ENCODE measurements at regions not wholly inside any gene's neighbourhood (a gene's known extent, or its start where the extent isn't known, plus 50 kb on each side); places are given as distances from the start of the nearest gene placed in this dataset.

GRCh38 chr16:52817696-52818095, 235.0 kb downstream of the CHD9NB start:
- Histone ChIP-seq H3K9ac (ENCODE audit: extremely low read depth, low read length, poor library complexity, severe bottlenecking) (no peak overlapping the region), H3K4me3 (ENCODE audit: low read length) (no peak overlapping the region), H3K4me1 (ENCODE audit: control insufficient read depth, insufficient read depth, low read length) (no peaks in the 10 kb centered on the region), H3K36me3 (ENCODE audit: control insufficient read depth, insufficient read depth, low read length) (no peaks in the 10 kb centered on the region), H3K9me3 (ENCODE audit: control insufficient read depth, low read length) (no peaks in the 10 kb centered on the region), H3K27me3 (ENCODE audit: control insufficient read depth, insufficient read depth, low read length, poor library complexity, severe bottlenecking) (no peaks in the 10 kb centered on the region), H3K27ac (ENCODE audit: low read depth, low read length) (no peak overlapping the region)
- 71 to 79% methylated on average over 4 to 6 of the region's 6 CpGs for WGBS, 2 experiments (ENCODE audit: insufficient coverage in 1 of 2, insufficient read length in 1 of 2)
- Mint-ChIP-seq H3K4me1 (no peaks in the 10 kb centered on the region), H3K4me3 (no peak overlapping the region), H3K36me3 (ENCODE audit: low read depth) (no peaks in the 10 kb centered on the region), H3K27ac (no peak overlapping the region), H3K27me3 (ENCODE audit: insufficient read depth) (no peaks in the 10 kb centered on the region), H3K9me3 (peaks cover 3% of the 10 kb centered on the region)
- TF ChIP-seq, protein P1, sequence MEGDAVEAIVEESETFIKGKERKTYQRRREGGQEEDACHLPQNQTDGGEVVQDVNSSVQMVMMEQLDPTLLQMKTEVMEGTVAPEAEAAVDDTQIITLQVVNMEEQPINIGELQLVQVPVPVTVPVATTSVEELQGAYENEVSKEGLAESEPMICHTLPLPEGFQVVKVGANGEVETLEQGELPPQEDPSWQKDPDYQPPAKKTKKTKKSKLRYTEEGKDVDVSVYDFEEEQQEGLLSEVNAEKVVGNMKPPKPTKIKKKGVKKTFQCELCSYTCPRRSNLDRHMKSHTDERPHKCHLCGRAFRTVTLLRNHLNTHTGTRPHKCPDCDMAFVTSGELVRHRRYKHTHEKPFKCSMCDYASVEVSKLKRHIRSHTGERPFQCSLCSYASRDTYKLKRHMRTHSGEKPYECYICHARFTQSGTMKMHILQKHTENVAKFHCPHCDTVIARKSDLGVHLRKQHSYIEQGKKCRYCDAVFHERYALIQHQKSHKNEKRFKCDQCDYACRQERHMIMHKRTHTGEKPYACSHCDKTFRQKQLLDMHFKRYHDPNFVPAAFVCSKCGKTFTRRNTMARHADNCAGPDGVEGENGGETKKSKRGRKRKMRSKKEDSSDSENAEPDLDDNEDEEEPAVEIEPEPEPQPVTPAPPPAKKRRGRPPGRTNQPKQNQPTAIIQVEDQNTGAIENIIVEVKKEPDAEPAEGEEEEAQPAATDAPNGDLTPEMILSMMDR (conservative IDR thresholded peaks at IDR 0.05), result no peak
- DNase-seq, result no peak

DNA sequence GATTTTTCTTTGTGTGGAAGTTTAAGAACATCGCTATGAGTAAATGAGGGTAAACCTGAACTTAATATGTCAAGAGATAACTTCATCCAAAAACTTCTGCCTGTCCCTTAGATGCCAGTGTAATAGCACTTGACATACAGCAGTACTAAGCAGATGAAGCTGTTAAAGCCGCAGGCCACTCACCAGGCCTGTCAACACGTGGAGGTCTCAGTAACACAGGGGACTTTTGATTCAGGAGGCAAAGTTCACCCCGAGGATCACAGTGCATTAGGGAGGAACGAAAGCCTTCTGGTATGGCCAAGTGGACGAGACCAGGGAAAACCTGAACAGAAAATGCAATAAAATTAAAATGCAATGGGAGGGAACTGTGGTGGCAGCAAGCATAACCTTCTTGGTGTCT, 235.7 kb downstream of the CHD9NB start:
- TF ChIP-seq, protein P1 (conservative IDR thresholded peaks at IDR 0.05), result no peak
- Mint-ChIP-seq H3K36me3 (ENCODE audit: low read depth) (no peaks in the 10 kb centered on the region), H3K4me3 (no peak overlapping the region), H3K27me3 (ENCODE audit: insufficient read depth) (no peaks in the 10 kb centered on the region), H3K9me3 (peaks cover 3% of the 10 kb centered on the region), H3K27ac (no peak overlapping the region), H3K4me1 (no peaks in the 10 kb centered on the region)
- Histone ChIP-seq H3K4me3 (ENCODE audit: low read length) (no peak overlapping the region), H3K27me3 (ENCODE audit: control insufficient read depth, insufficient read depth, low read length, poor library complexity, severe bottlenecking) (no peaks in the 10 kb centered on the region), H3K36me3 (ENCODE audit: control insufficient read depth, insufficient read depth, low read length) (no peaks in the 10 kb centered on the region), H3K9me3 (ENCODE audit: control insufficient read depth, low read length) (no peaks in the 10 kb centered on the region), H3K9ac (ENCODE audit: extremely low read depth, low read length, poor library complexity, severe bottlenecking) (no peak overlapping the region), H3K27ac (ENCODE audit: low read depth, low read length) (no peak overlapping the region), H3K4me1 (ENCODE audit: control insufficient read depth, insufficient read depth, low read length) (no peaks in the 10 kb centered on the region)
- 87 to 88% methylated on average over 4 to 6 of the region's 6 CpGs for WGBS, 2 experiments (ENCODE audit: insufficient coverage in 1 of 2, insufficient read length in 1 of 2)
- no peak for DNase-seq

DNA sequence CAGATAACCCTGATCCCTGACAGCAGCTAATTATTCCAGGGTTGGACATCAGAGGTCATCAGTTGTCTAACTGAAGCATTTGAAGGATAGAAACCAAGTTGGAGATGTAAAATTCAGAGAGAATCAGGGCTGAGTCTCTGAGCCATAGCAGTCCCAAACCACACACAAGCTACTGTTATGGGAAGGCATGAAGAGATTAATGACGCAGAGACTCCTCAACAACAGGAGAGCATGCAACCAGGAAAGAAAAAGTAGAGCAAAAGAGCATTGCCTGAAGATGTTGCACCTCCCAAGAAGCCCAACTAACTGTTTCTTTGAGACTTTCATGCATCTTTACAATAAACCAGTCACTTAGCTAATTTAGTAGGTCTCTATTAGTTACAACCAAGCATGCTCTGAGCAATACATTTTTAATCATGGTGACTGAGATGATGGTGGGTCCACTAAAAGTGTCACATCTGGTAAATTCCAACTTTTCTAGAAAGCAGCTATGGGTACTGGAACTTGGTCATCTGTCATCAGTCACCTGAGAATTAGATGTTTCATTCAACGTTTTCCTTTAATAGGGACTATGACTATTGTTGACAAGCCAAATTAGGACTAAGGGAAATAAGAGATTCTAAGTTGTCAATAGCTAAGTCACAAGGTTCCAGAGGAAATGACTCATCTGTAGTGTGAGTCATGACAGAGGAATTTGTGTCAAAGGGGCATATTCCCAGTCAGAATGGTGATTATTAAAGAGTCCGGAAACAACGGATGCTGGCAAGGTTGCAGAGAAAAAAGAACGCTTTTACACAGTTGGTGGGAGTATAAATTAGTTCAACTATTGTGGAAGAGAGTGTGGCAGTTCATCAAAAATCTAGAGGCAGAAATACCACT, 239.8 kb downstream of the CHD9NB start:
- no peak overlapping the region for H3K27ac Mint-ChIP-seq
- Histone ChIP-seq H3K36me3 (ENCODE audit: control insufficient read depth, insufficient read depth, low read length) (no peaks in the 10 kb centered on the region), H3K27ac (ENCODE audit: low read depth, low read length) (no peak overlapping the region), H3K9me3 (ENCODE audit: control insufficient read depth, low read length) (no peaks in the 10 kb centered on the region), H3K9ac (ENCODE audit: extremely low read depth, low read length, poor library complexity, severe bottlenecking) (no peak overlapping the region), H3K4me3 (ENCODE audit: low read length) (no peak overlapping the region), H3K4me1 (ENCODE audit: control insufficient read depth, insufficient read depth, low read length) (no peaks in the 10 kb centered on the region), H3K27me3 (ENCODE audit: control insufficient read depth, insufficient read depth, low read length, poor library complexity, severe bottlenecking) (no peaks in the 10 kb centered on the region)
- DNase-seq, result no peak
- no peaks in the 10 kb centered on the region for H3K27me3 Mint-ChIP-seq (ENCODE audit: insufficient read depth)
- WGBS, 2 experiments (ENCODE audit: insufficient coverage in 1 of 2, insufficient read length in 1 of 2), result 71 to 87% methylated on average over 5 of the region's 5 CpGs
- no peak overlapping the region for H3K4me3 Mint-ChIP-seq
- H3K4me1 Mint-ChIP-seq, result no peaks in the 10 kb centered on the region
- H3K9me3 Mint-ChIP-seq, result peaks cover 4% of the 10 kb centered on the region
- H3K36me3 Mint-ChIP-seq (ENCODE audit: low read depth), result no peaks in the 10 kb centered on the region
- TF ChIP-seq, protein P1 (conservative IDR thresholded peaks at IDR 0.05), result no peak

Measured in endodermal cell (in vitro differentiated cells).